ENCODE measurements at regions not wholly inside any gene's neighbourhood (a gene's known extent, or its start where the extent isn't known, plus 50 kb on each side); places are given as distances from the start of the nearest gene placed in this dataset.

DNA sequence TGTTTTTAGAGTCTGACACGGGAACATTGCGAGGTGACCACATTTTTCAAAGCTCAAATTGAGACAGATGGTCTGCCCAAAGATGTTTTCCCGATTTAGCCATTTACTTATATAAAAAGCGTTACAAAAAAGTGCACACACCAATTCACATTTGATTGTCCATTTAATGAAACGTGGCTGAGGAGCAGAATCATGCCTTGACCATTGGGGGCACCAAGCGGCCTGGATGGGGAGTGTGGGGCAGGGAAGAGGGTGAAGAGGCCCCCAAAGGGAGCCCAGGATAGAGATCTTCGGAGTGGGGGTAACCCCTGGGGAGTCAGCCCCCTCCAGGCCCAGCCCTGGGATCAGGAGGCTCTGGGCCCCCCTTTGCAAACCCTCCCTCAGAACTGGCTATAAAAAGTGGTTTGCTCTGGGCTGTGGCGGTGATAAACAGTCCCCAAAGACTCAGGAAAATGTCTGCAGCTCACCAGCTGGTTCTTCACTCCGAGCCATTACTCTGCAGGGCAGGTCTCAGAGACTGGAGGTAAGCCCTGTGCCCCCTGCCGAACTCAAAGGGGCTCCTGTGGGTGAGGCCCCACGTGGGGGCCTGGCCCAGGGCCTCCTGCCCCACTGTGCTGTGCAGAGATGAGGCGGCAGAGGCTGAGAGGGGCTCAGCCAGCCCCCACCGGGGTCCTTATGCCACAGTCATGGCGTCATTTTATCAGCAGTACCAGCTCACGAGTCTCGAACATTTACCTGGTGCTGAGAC, 105.9 kb upstream of the SEC14L1 start:
- no TSS peak for BruUV-seq (replicated peaks)

More for the DNA sequence above, 105.9 kb upstream of the SEC14L1 start:
- no peaks in the 10 kb centered on the region for H4K20me1 ChIP-seq (ENCODE audit: insufficient read depth, low read length)
- H3K23ac ChIP-seq (ENCODE audit: low read depth, low read length) = no peak overlapping the region
- H2BK20ac ChIP-seq (ENCODE audit: low read depth, low read length) = no peak overlapping the region
- no peaks in the 10 kb centered on the region for H3K4me1 ChIP-seq (ENCODE audit: control insufficient read depth, insufficient read depth, low read length)
- ATAC-seq (ENCODE audit: low read depth) (no peak), DNase-seq (no peak)
- H2AK5ac ChIP-seq (ENCODE audit: low read depth, low read length) = no peak overlapping the region
- no peak overlapping the region for H3K4me2 ChIP-seq (ENCODE audit: low read depth, low read length)
- H2AFZ ChIP-seq (replicated peaks; ENCODE audit: low read length, poor library complexity) = no peak overlapping the region
- dilution Hi-C loops (cut with HindIII; ENCODE audit: low sequenced_read_pairs, unreplicated experiment) = no loop called here
- H3K56ac ChIP-seq (ENCODE audit: extremely low read depth, insufficient read depth, low read length) = no peak overlapping the region
- H3K18ac ChIP-seq (ENCODE audit: low read depth, low read length) = no peak overlapping the region
- H3K27ac ChIP-seq (ENCODE audit: insufficient read depth, low read length) = no peak overlapping the region
- H4K8ac ChIP-seq (ENCODE audit: low read depth in 2 of 2, low read length in 2 of 2) = no peak overlapping the region
- 17% methylated on average over 3 of the region's 16 CpGs; no CpG with 5 or more reads in 1 of the 2 experiments for WGBS, 2 experiments (ENCODE audit: extremely low coverage in 2 of 2, insufficient read length in 1 of 2)
- POLR2A ChIA-PET (ENCODE audit: unreplicated experiment) = no interaction called here
- no peak overlapping the region for H2BK5ac ChIP-seq (ENCODE audit: low read depth, low read length, poor library complexity, severe bottlenecking)
- no peak overlapping the region for H3K14ac ChIP-seq (replicated peaks; ENCODE audit: low read depth, low read length)
- peaks cover 46% of the 10 kb centered on the region for H3K27me3 ChIP-seq (ENCODE audit: control insufficient read depth, insufficient read depth, low read length)
- peaks cover 8% of the 10 kb centered on the region for H3K9me3 ChIP-seq (ENCODE audit: control insufficient read depth, insufficient read depth, low read length)
- no peak for TF ChIP-seq POLR2A (IDR thresholded peaks at IDR 0.05; ENCODE audit: low read depth, low read length)
- no peak for TF ChIP-seq CEBPB (IDR thresholded peaks at IDR 0.05; ENCODE audit: low read depth, low read length)
- intact Hi-C loops (cut with micrococcal nuclease) = no loop called here
- H4K91ac ChIP-seq (ENCODE audit: insufficient read depth, low read depth, low read length) = no peak overlapping the region
- H3K79me1 ChIP-seq (ENCODE audit: low read depth in 1 of 2, low read length in 2 of 2) = no peaks in the 10 kb centered on the region
- in situ Hi-C loops (cut with MboI; ENCODE audit: low sequenced_read_pairs) = no loop called here
- no peak overlapping the region for H3K4me3 ChIP-seq (ENCODE audit: insufficient read depth, low read depth, low read length)
- no peak overlapping the region for H4K5ac ChIP-seq (ENCODE audit: low read depth, low read length)
- H2AK9ac ChIP-seq (replicated peaks; ENCODE audit: low read depth, low read length, poor library complexity) = no peak overlapping the region
- no peak overlapping the region for H2BK120ac ChIP-seq (ENCODE audit: low read depth, low read length)
- CTCF ChIA-PET = no interaction called here
- H3K9ac ChIP-seq (ENCODE audit: low read depth, low read length) = no peak overlapping the region
- no peak overlapping the region for H3K4ac ChIP-seq (ENCODE audit: low read depth, low read length)
- no peak overlapping the region for H2BK15ac ChIP-seq (ENCODE audit: low read depth, low read length)
- H3K36me3 ChIP-seq (ENCODE audit: control insufficient read depth, insufficient read depth, low read length) = no peaks in the 10 kb centered on the region
- H3K9me1 ChIP-seq (ENCODE audit: insufficient read depth, low read length) = no peaks in the 10 kb centered on the region

Measured in IMR-90 (cell line).